GM12878 (cell line): ENCODE measurements at regions not wholly inside any gene's neighbourhood (a gene's known extent, or its start where the extent isn't known, plus 50 kb on each side); places are given as distances from the start of the nearest gene placed in this dataset.

Experiments
- ATAC-seq: fragments of 200-7000 bp; cut with Tn5 transposase; 3 replicates; pipeline ENCODE4 v1.9.1; 2020; ENCODE audit warnings: mild to moderate bottlenecking, moderate library complexity
- BruUV-seq: library from RNA; stranded (reverse); fragments of 400-500 nt; replicated peaks from 2 replicates; lab custom pipeline; 2021; lab: Mats Ljungman, UMichigan
- CTCF ChIA-PET: fragments of 300-600 bp; sonication (Branson Sonifier 250); formaldehyde crosslinking; extraction: SDS; loops from one replicate; lab custom pipeline; 2021; ENCODE audit warnings: inconsistent platforms; lab: Yijun Ruan, JAX
- POLR2A ChIA-PET: fragments of 350-600 bp; formaldehyde crosslinking; extraction: SDS; loops from one replicate; lab custom pipeline; 2021; ENCODE audit warnings: inconsistent platforms; lab: Charles Lee
- RAD21 ChIA-PET: fragments of 300-600 bp; sonication (Branson Sonifier 250); formaldehyde crosslinking; loops from one replicate; lab custom pipeline; 2023; ENCODE audit warnings: antibody characterized with exemption; ENCODE audit not compliant: unreplicated experiment; lab: Charles Lee
- SMC1A ChIA-PET: fragments of 300-600 bp; sonication (Branson Sonifier 250); formaldehyde crosslinking; loops from one replicate; lab custom pipeline; 2023; ENCODE audit not compliant: unreplicated experiment, uncharacterized antibody; lab: Charles Lee
- DNase-seq: peaks from one replicate; pipeline ENCODE4 v3.0.0-alpha.2; 2011; ENCODE audit warnings: low read depth, low spot score
- FAIRE-seq: peaks from 3 replicates; lab custom pipeline; 2011; peaks lifted over from hg19 to GRCh38; lab: Jason Lieb, UNC
- H2AFZ ChIP-seq: 2 replicates; pipeline ENCODE4 v1.6.0; 2011; ENCODE audit warnings: low read depth, low read length, control low read depth; ENCODE audit not compliant: control insufficient read depth
- H3K27ac ChIP-seq: 2 replicates; pipeline ENCODE4 v1.5.1; 2011; ENCODE audit warnings: control low read depth; ENCODE audit not compliant: control insufficient read depth, insufficient read depth
- H3K27me3 ChIP-seq, 2 experiments: replicated peaks in 1 of 2; 2 replicates each; pipeline versions ENCODE4 v1.6.0 to v1.6.1; 2011; ENCODE audit warnings: low read length in 1 of 2; ENCODE audit not compliant: control insufficient read depth in 2 of 2, insufficient read depth in 2 of 2
- H3K36me3 ChIP-seq, 2 experiments: 2 replicates each; pipeline ENCODE4 v1.5.1; 2011; ENCODE audit warnings: low read length in 1 of 2; ENCODE audit not compliant: control insufficient read depth in 2 of 2, insufficient read depth in 2 of 2
- H3K4me1 ChIP-seq: 2 replicates; pipeline ENCODE4 v1.6.1; 2011; ENCODE audit warnings: mild to moderate bottlenecking, low read length, moderate library complexity, mixed read lengths; ENCODE audit not compliant: control insufficient read depth, insufficient read depth
- H3K4me2 ChIP-seq: 2 replicates; pipeline ENCODE4 v1.6.0; 2011; ENCODE audit warnings: control low read depth; ENCODE audit not compliant: control insufficient read depth, insufficient read depth
- H3K4me3 ChIP-seq: fragments of 200-600 bp; sonication (generic); 2 replicates; pipeline ENCODE4 v1.5.1; 2016
- H3K79me2 ChIP-seq: 2 replicates; pipeline ENCODE4 v1.6.0; 2011; ENCODE audit warnings: low read length; ENCODE audit not compliant: control insufficient read depth, insufficient read depth
- H3K9ac ChIP-seq: 2 replicates; pipeline ENCODE4 v1.8.0; 2011; ENCODE audit warnings: low read length, control low read depth, mixed read lengths; ENCODE audit not compliant: control insufficient read depth, insufficient read depth
- H3K9me3 ChIP-seq: replicated peaks from 3 replicates; pipeline ENCODE4 v1.5.1; 2011; ENCODE audit warnings: mild to moderate bottlenecking, low read length; ENCODE audit not compliant: control insufficient read depth, insufficient read depth
- H4K20me1 ChIP-seq: 2 replicates; pipeline ENCODE4 v1.6.0; 2011; ENCODE audit not compliant: control insufficient read depth, insufficient read depth
- BHLHE40 ChIP-seq, 2 experiments: fragments of 450-650 bp in 1 of 2; IDR thresholded peaks; 2 replicates each; pipeline ENCODE4 v1.6.1; 2011 to 2017; ENCODE audit warnings: low read depth in 2 of 2, borderline replicate concordance in 1 of 2, improper control_type of control experiment in 1 of 2, low read length in 1 of 2, mild to moderate bottlenecking in 1 of 2
- CBFB ChIP-seq: IDR thresholded peaks from 2 replicates; pipeline ENCODE4 v1.6.1; 2016; ENCODE audit warnings: antibody characterized with exemption, low read depth
- ELK1 ChIP-seq: IDR thresholded peaks from 2 replicates; pipeline ENCODE4 v1.6.1; 2012; ENCODE audit warnings: low read depth, low read length, improper control_type of control experiment
- FOS ChIP-seq: IDR thresholded peaks from 3 replicates; pipeline ENCODE4 v1.6.1; 2011; ENCODE audit warnings: borderline replicate concordance; ENCODE audit not compliant: insufficient read length; ENCODE audit errors: extremely low read depth
- JUNB ChIP-seq: IDR thresholded peaks from 2 replicates; pipeline ENCODE4 v1.6.1; 2016; ENCODE audit warnings: antibody characterized with exemption, mild to moderate bottlenecking
- KAT2A ChIP-seq: conservative IDR thresholded peaks from 2 replicates; pipeline ENCODE4 v1.6.1; 2011; ENCODE audit warnings: low read depth, low read length; ENCODE audit not compliant: control insufficient read depth
- LARP7 ChIP-seq: fragments of 450-650 bp; IDR thresholded peaks from 2 replicates; pipeline ENCODE4 v1.6.1; 2017; ENCODE audit warnings: mild to moderate bottlenecking
- NFYA ChIP-seq: IDR thresholded peaks from 2 replicates; pipeline ENCODE4 v1.6.1; 2011; ENCODE audit warnings: low read depth, mild to moderate bottlenecking, low read length, improper control_type of control experiment, borderline replicate concordance
- RAD21 ChIP-seq: IDR thresholded peaks from 2 replicates; pipeline ENCODE4 v1.6.1; 2011; ENCODE audit warnings: mild to moderate bottlenecking, low read depth, low read length, moderate library complexity; ENCODE audit not compliant: insufficient read depth
- SPI1 ChIP-seq: IDR thresholded peaks from 2 replicates; pipeline ENCODE4 v1.6.1; 2011; ENCODE audit warnings: low read depth, mild to moderate bottlenecking, low read length, moderate library complexity, borderline replicate concordance; ENCODE audit not compliant: insufficient read depth
- SRF ChIP-seq, 2 experiments: IDR thresholded peaks; 2 replicates each; pipeline ENCODE4 v1.6.1; 2011; ENCODE audit warnings: low read depth in 2 of 2, low read length in 2 of 2, mild to moderate bottlenecking in 1 of 2, moderate library complexity in 1 of 2
- STAT1 ChIP-seq: fragments of 450-650 bp; conservative IDR thresholded peaks from 2 replicates; pipeline ENCODE4 v1.6.1; 2014; ENCODE audit warnings: antibody characterized with exemption, mild to moderate bottlenecking
- SUZ12 ChIP-seq: fragments of 200-600 bp; sonication (generic); IDR thresholded peaks from one replicate; pipeline ENCODE4 v1.6.1; 2018; ENCODE audit warnings: antibody characterized with exemption, mild to moderate bottlenecking; ENCODE audit not compliant: unreplicated experiment
- WRNIP1 ChIP-seq: IDR thresholded peaks from 2 replicates; pipeline ENCODE4 v1.6.1; 2011; ENCODE audit warnings: low read depth, low read length, improper control_type of control experiment, borderline replicate concordance
- WGBS: methylation state at CpG from one replicate; pipeline ENCODE4 v1.1.6; 2016; ENCODE audit warnings: low lambda C conversion rate; ENCODE audit not compliant: insufficient replicate concordance, insufficient coverage; ENCODE audit errors: missing lambda C conversion rate; 5-methylcytosine and 5-hydroxymethylcytosine counted together
- in situ Hi-C: fragments of 300-500 bp; cut with MboI; formaldehyde crosslinking; loops from 9 replicates; pipeline ENCODE4 v1.14.3; 2018; ENCODE audit warnings: mixed read lengths
- intact Hi-C: fragments of 100-400 bp; cut with micrococcal nuclease; formaldehyde crosslinking; loops from one replicate; pipeline ENCODE4 v1.14.2; 2022; ENCODE audit not compliant: unreplicated experiment
- TF ChIP-seq, protein P1 (sequence below): fragments of 450-650 bp; conservative IDR thresholded peaks from 2 replicates; pipeline ENCODE4 v1.6.1; 2017; ENCODE audit warnings: mild to moderate bottlenecking, moderate library complexity

- Histone ChIP-seq H4K20me1 (no peaks in the 10 kb centered on the region), H3K27me3 (no peaks in the 10 kb centered on the region), H2AFZ (no peak overlapping the region), H3K9ac (no peak overlapping the region), H3K27ac (no peak overlapping the region), H3K9me3 (no peaks in the 10 kb centered on the region), H3K4me3 (no peak overlapping the region), H3K4me2 (no peak overlapping the region), H3K36me3 (no peaks in the 10 kb centered on the region), H3K79me2 (no peaks in the 10 kb centered on the region), H3K4me1 (no peaks in the 10 kb centered on the region)
- ChIA-PET POLR2A (no interaction called here), SMC1A (interaction anchor here (0.6 to 0.7 kb wide), 2 partner anchors 10 to 753 kb away, joined by 3 read pairs; no protein-coding TSS in a partner anchor), RAD21 (no interaction called here), CTCF (interaction anchor here (1.0 kb wide), 1 partner anchor 14 kb away, joined by 3 read pairs; no protein-coding TSS in a partner anchor)
- no peak for FAIRE-seq
- no peak for ATAC-seq
- TF ChIP-seq SRF (IDR thresholded peaks at IDR 0.05; ENCODE audit: low read depth in 2 of 2, low read length in 2 of 2), result no peak
- no peak for TF ChIP-seq CBFB
- TF ChIP-seq KAT2A, result no peak
- TF ChIP-seq SPI1, result no peak
- no peak for TF ChIP-seq JUNB
- TF ChIP-seq BHLHE40 (IDR thresholded peaks at IDR 0.05; ENCODE audit: borderline replicate concordance in 1 of 2, low read depth in 2 of 2, low read length in 1 of 2), result no peak
- no peak for DNase-seq
- no TSS peak for BruUV-seq
- intact Hi-C loops (no loop called here), in situ Hi-C loops (no loop called here)
Measured at GRCh38 chr4:34178476-34178875, 2065.8 kb downstream of the ARAP2 start.

DNA sequence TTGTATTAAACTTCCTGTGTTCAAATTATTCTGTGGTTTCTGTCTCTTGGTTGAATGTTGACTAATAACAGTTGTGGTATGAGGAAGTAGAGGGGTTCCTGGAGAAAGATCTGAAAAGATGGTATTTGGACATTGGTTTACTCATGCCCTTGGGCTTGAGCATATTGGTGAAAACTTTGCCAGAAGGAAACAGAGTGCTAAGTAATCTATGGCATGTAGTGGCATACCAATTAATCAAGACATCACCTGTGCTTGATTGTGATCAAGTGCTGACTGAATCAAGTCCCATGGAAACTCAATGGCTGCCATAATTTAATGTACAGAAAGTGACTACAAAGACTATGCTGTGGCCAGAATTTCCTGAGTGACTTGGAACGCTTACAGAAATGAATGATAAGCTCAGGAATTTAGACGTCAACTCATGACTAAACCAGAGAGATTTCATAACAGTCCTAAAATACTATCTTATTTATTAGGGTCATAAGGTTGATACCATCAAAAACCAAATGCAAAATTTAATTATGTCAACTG is 2062.9 kb downstream of the ARAP2 start:
- Histone ChIP-seq H3K4me3 (no peak overlapping the region), H2AFZ (no peak overlapping the region), H3K4me1 (no peaks in the 10 kb centered on the region), H3K27ac (no peak overlapping the region), H3K27me3 (no peaks in the 10 kb centered on the region), H3K36me3 (no peaks in the 10 kb centered on the region), H3K79me2 (no peaks in the 10 kb centered on the region), H3K9me3 (no peaks in the 10 kb centered on the region), H3K9ac (no peak overlapping the region), H3K4me2 (no peak overlapping the region), H4K20me1 (no peaks in the 10 kb centered on the region)
- DNase-seq, result no peak
- ChIA-PET CTCF (no interaction called here), POLR2A (no interaction called here), RAD21 (no interaction called here), SMC1A (no interaction called here)
- BruUV-seq, result no TSS peak
- intact Hi-C loops (no loop called here), in situ Hi-C loops (no loop called here)
- 46% methylated on average over 2 of the region's 2 CpGs for WGBS
- no peak for FAIRE-seq
- no peak for ATAC-seq
- no peak for TF ChIP-seq JUNB
- TF ChIP-seq NFYA, result no peak
- no peak for TF ChIP-seq STAT1
- TF ChIP-seq, protein P1, sequence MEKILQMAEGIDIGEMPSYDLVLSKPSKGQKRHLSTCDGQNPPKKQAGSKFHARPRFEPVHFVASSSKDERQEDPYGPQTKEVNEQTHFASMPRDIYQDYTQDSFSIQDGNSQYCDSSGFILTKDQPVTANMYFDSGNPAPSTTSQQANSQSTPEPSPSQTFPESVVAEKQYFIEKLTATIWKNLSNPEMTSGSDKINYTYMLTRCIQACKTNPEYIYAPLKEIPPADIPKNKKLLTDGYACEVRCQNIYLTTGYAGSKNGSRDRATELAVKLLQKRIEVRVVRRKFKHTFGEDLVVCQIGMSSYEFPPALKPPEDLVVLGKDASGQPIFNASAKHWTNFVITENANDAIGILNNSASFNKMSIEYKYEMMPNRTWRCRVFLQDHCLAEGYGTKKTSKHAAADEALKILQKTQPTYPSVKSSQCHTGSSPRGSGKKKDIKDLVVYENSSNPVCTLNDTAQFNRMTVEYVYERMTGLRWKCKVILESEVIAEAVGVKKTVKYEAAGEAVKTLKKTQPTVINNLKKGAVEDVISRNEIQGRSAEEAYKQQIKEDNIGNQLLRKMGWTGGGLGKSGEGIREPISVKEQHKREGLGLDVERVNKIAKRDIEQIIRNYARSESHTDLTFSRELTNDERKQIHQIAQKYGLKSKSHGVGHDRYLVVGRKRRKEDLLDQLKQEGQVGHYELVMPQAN, result no peak
- no peak for TF ChIP-seq SUZ12
- no peak for TF ChIP-seq RAD21
- no peak for TF ChIP-seq SRF (IDR thresholded peaks at IDR 0.05; ENCODE audit: low read depth in 2 of 2, low read length in 2 of 2)
- no peak for TF ChIP-seq ELK1
- no peak for TF ChIP-seq WRNIP1
- no peak for TF ChIP-seq FOS
- TF ChIP-seq LARP7, result no peak
